ENCODE measurements at regions not wholly inside any gene's neighbourhood (a gene's known extent, or its start where the extent isn't known, plus 50 kb on each side); places are given as distances from the start of the nearest gene placed in this dataset.

DNA sequence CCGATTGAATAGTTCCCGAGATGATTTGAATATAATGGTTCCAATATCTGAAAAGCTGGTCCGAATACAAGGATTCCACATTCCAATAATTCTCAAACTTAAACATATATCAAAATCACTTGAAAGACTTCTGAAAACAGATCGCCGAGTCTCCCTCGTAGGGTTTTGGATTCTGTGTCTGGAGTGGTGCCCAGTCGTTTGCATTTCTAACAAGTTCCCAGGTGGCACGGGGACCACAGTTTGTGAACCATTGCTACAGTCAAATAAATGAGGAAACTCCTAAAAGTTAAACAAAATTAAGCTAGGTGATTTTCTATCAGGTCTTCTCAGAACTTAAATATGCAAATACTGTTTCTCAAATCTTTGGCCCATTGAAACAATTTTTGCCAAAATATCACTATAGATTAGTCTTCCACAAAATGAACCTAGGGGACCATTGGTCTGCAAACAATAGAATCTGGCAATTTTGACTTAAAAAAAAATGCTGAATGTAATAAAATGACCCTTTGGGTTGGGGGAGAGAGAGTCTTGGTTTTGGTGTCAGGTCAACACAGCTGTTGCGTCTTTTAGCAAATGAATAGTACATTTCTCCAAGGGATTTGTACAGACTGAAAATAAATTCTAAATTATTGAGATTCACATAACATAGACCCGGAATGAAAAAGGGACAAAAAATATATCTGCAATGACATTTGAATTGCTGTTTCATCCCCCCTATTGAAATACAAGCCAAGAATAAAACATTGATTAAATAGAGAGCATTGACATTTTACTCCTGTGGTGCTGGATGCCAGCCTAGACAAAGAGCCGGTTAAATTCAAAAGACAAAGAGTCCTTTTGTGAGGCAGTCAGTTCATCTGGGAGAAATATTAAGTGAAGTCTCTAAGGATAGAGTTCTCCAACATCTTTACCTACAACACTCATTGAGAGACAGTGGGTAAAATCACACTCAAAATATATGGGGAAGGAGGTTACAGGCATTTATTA is 175.7 kb upstream of the ADAMTS9 start:
- TF ChIP-seq, protein P1, sequence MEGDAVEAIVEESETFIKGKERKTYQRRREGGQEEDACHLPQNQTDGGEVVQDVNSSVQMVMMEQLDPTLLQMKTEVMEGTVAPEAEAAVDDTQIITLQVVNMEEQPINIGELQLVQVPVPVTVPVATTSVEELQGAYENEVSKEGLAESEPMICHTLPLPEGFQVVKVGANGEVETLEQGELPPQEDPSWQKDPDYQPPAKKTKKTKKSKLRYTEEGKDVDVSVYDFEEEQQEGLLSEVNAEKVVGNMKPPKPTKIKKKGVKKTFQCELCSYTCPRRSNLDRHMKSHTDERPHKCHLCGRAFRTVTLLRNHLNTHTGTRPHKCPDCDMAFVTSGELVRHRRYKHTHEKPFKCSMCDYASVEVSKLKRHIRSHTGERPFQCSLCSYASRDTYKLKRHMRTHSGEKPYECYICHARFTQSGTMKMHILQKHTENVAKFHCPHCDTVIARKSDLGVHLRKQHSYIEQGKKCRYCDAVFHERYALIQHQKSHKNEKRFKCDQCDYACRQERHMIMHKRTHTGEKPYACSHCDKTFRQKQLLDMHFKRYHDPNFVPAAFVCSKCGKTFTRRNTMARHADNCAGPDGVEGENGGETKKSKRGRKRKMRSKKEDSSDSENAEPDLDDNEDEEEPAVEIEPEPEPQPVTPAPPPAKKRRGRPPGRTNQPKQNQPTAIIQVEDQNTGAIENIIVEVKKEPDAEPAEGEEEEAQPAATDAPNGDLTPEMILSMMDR (conservative IDR thresholded peaks at IDR 0.05; ENCODE audit: low read length): no peak
- DNase-seq (ENCODE audit: low read depth): no peak
- no peak overlapping the region for H3K4me3 ChIP-seq (ENCODE audit: low read length)

DNA sequence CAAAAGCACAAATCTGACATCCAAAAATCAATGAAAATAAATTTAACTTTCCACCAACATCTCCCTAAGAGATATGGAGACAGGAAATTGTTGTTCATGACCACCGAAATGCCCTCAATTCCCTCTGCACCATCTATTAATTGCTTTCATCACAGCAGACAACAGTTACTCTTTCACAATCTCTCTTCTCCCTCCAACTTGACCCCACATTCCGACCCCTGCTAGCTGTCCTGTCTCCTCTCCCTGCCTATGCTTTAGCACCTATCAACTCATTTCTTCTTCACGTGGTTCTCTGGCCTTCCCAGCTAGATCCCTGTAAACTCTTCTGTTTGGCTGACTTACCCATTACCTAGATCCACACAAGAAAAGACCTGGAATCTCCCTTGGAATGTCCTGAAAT is 173.9 kb upstream of the ADAMTS9 start:
- no peak overlapping the region for H3K4me3 ChIP-seq (ENCODE audit: low read length)
- DNase-seq (ENCODE audit: low read depth): no peak
- TF ChIP-seq, protein P1 (conservative IDR thresholded peaks at IDR 0.05; ENCODE audit: low read length): no peak

DNA sequence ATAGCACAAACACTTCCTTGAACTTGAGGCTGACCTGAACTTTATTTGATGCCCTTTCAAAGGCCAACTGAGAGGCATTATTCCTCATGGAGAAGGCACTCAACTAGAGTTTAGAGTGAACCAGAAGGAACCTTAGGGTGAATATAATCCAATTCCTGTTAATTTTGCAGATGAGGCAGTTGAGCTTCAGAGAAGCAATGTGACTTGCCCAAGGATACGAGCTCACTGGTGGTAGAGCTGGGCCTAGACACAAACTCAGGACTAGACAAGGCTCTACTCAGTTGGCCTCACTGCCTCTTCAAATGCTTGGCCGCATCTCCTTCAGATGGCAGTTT is 172.7 kb upstream of the ADAMTS9 start:
- TF ChIP-seq, protein P1 (conservative IDR thresholded peaks at IDR 0.05; ENCODE audit: low read length): no peak
- DNase-seq (ENCODE audit: low read depth): no peak
- no peak overlapping the region for H3K4me3 ChIP-seq (ENCODE audit: low read length)

DNA sequence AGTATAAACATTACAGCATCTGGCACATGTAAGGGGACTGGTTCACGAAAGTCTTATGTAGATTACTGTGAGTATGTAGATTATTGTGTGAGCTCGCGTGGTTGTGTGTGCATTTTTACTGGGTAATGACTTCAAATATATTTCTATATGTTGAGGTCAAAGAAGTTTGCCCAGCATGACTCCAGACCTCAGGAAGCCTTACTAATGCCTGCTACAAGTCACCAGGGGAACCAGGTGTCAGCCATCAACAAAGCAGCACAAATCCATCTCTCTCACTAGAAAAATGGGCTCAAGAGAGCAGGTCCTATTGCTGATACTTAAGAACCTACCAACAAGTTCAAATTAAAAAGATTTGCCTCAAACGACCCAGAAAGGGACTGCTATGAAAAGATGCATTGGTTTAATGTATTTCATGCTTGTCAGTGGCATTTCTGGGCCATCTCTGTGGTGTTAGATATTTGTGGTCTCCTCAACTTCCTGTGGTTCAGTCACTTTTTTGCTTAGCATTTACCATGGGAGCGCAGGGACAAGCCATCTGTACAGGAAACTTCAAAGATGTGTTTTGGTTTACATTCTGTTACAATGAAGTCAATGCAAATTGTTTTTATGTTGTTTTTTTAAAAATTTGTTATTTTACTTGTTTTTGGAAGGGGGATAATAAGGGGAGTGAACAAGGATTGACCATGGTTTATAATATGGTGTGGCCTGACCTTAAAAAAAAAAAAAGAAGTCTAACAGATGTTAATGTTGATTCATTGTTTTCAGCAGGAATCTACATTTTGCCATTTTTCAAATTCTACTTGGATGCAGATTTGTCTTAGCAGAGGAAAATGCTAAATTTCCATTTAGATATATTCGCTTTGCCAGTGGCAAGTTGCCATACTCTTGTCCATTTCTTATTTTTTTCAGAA is 172.1 kb upstream of the ADAMTS9 start:
- DNase-seq (ENCODE audit: low read depth): peak; percentile 69
- TF ChIP-seq, protein P1 (conservative IDR thresholded peaks at IDR 0.05; ENCODE audit: low read length): no peak
- H3K4me3 ChIP-seq (ENCODE audit: low read length): no peak overlapping the region

DNA sequence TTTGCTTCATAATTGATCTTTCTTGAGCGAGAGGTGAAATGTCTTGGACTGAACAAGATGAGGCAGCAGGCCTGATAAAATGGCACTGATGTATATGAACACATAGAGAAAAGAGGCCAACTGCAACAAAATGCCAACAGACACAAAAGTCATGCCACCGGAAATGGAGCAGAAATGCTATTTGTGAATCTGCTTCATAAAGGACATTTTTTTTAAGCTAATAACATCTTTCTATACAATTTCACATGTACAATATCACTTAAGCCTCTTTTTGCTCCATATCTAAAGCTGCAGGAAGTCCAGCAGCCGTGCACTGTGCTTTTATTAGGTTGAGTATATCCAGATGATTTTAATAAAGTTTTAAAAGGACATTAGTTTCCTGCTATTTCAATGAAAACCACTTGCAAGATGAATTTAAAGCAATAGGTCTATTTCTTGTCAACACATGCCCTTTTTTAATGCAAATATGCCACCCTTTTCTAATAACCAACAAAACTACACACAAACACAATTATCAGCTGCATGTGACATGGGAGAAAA is 169.2 kb upstream of the ADAMTS9 start:
- no peak for DNase-seq (ENCODE audit: low read depth)
- no peak overlapping the region for H3K4me3 ChIP-seq (ENCODE audit: low read length)
- TF ChIP-seq, protein P1 (conservative IDR thresholded peaks at IDR 0.05; ENCODE audit: low read length): no peak

DNA sequence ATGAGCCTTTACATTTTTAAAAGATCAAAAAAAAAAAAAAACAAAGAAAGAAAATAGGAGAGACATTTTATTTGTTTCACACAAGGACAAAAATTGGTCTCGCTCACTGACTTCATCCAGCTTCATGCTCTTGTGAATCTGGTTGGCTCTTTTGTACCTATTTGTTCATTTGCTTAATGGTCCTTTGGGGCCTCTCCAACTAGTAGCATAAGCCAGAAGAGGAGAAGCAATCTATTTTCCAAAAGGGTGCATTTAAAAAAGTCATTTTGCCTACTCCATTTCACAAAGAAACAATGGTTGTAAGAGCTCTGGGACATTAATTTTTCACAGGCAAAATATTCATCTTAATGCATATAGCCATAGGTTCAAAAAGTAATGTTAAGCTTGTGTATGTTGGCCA is 168.3 kb upstream of the ADAMTS9 start:
- H3K4me3 ChIP-seq (ENCODE audit: low read length): no peak overlapping the region
- DNase-seq (ENCODE audit: low read depth): no peak
- TF ChIP-seq, protein P1 (conservative IDR thresholded peaks at IDR 0.05; ENCODE audit: low read length): no peak

All from AG10803 (cell line).